Trophoblast cell (in vitro differentiated cells and primary cell): ENCODE measurements at regions not wholly inside any gene's neighbourhood (a gene's known extent, or its start where the extent isn't known, plus 50 kb on each side); places are given as distances from the start of the nearest gene placed in this dataset.

Source experiments
- DNase-seq, 2 donors: peaks; one replicate each; pipeline ENCODE4 v3.0.0-alpha.2; 2016
- H2AFZ ChIP-seq: 2 replicates; pipeline ENCODE4 v1.6.1; 2013; ENCODE audit warnings: low read length, moderate library complexity, mild to moderate bottlenecking; ENCODE audit not compliant: insufficient read depth, poor library complexity
- H2AK5ac ChIP-seq: 2 replicates; pipeline ENCODE4 v1.6.1; 2013; ENCODE audit warnings: mild to moderate bottlenecking, low read length
- H2BK120ac ChIP-seq: 2 replicates; pipeline ENCODE4 v1.6.1; 2013; ENCODE audit warnings: low read length, mild to moderate bottlenecking, moderate library complexity; ENCODE audit not compliant: insufficient read depth, poor library complexity
- H2BK12ac ChIP-seq: 2 replicates; pipeline ENCODE4 v1.6.1; 2013; ENCODE audit warnings: mild to moderate bottlenecking, low read length, moderate library complexity
- H2BK5ac ChIP-seq: 2 replicates; pipeline ENCODE4 v1.6.1; 2013; ENCODE audit warnings: low read length, low read depth, moderate library complexity, mild to moderate bottlenecking; ENCODE audit not compliant: poor library complexity
- H3K14ac ChIP-seq: 2 replicates; pipeline ENCODE4 v1.6.1; 2013; ENCODE audit warnings: mild to moderate bottlenecking, low read length
- H3K18ac ChIP-seq: 2 replicates; pipeline ENCODE4 v1.6.1; 2013; ENCODE audit warnings: mild to moderate bottlenecking, low read length
- H3K23ac ChIP-seq: 2 replicates; pipeline ENCODE4 v1.6.1; 2013; ENCODE audit warnings: low read length
- H3K27ac ChIP-seq: 2 replicates; pipeline ENCODE4 v1.5.1; 2013; ENCODE audit warnings: low read depth, mild to moderate bottlenecking, inconsistent platforms, low read length, moderate library complexity
- H3K27me3 ChIP-seq: 2 replicates; pipeline ENCODE4 v1.6.1; 2013; ENCODE audit warnings: inconsistent platforms, mild to moderate bottlenecking, low read length, moderate library complexity; ENCODE audit not compliant: insufficient read depth
- H3K36me3 ChIP-seq, 2 experiments: 1 replicate in 1 of 2; 2 replicates in 1 of 2; pipeline ENCODE4 v1.6.1; 2013; ENCODE audit warnings: low read length in 2 of 2, mild to moderate bottlenecking in 2 of 2, moderate library complexity in 1 of 2; ENCODE audit not compliant: insufficient read depth in 2 of 2, control insufficient read depth in 1 of 2
- H3K4ac ChIP-seq: 2 replicates; pipeline ENCODE4 v1.6.1; 2013; ENCODE audit warnings: low read depth, mild to moderate bottlenecking, low read length, moderate library complexity
- H3K4me1 ChIP-seq, 2 experiments: 1 replicate in 1 of 2; 2 replicates in 1 of 2; pipeline ENCODE4 v1.6.1; 2013; ENCODE audit warnings: low read length in 2 of 2, mild to moderate bottlenecking in 2 of 2, moderate library complexity in 1 of 2; ENCODE audit not compliant: insufficient read depth in 2 of 2, control insufficient read depth in 1 of 2
- H3K4me2 ChIP-seq: 2 replicates; pipeline ENCODE4 v1.6.1; 2013; ENCODE audit warnings: inconsistent platforms, mild to moderate bottlenecking, low read length, moderate library complexity
- H3K4me3 ChIP-seq: 2 replicates; pipeline ENCODE4 v1.5.1; 2013; ENCODE audit warnings: mild to moderate bottlenecking, low read depth, low read length, inconsistent platforms
- H3K79me1 ChIP-seq: one replicate; pipeline ENCODE4 v1.6.1; 2013; ENCODE audit warnings: low read length
- H3K79me2 ChIP-seq: 2 replicates; pipeline ENCODE4 v1.6.1; 2013; ENCODE audit warnings: low read length, mild to moderate bottlenecking; ENCODE audit not compliant: control insufficient read depth, insufficient read depth, poor library complexity
- H3K9ac ChIP-seq: 2 replicates; pipeline ENCODE4 v1.6.1; 2013; ENCODE audit warnings: mild to moderate bottlenecking, low read length
- H3K9me3 ChIP-seq: 2 replicates; pipeline ENCODE4 v1.6.1; 2013; ENCODE audit warnings: low read depth, mild to moderate bottlenecking, control low read depth, inconsistent platforms, low read length; ENCODE audit not compliant: insufficient read depth
- H4K12ac ChIP-seq: 2 replicates; pipeline ENCODE4 v1.6.1; 2013; ENCODE audit warnings: low read depth, mild to moderate bottlenecking, low read length, moderate library complexity
- H4K8ac ChIP-seq: 2 replicates; pipeline ENCODE4 v1.6.1; 2013; ENCODE audit warnings: low read depth, mild to moderate bottlenecking, low read length, moderate library complexity
- H4K91ac ChIP-seq: one replicate; pipeline ENCODE4 v1.6.1; 2013; ENCODE audit warnings: low read depth, mild to moderate bottlenecking, low read length, moderate library complexity
- WGBS: extraction: QIAGEN DNeasy Blood & Tissue Kit; methylation state at CpG from one replicate; pipeline ENCODE4 v1.1.7; 2013; ENCODE audit warnings: missing lambda C conversion rate; ENCODE audit not compliant: insufficient read length, insufficient coverage; ENCODE audit errors: extremely low coverage; 5-methylcytosine and 5-hydroxymethylcytosine counted together

DNA sequence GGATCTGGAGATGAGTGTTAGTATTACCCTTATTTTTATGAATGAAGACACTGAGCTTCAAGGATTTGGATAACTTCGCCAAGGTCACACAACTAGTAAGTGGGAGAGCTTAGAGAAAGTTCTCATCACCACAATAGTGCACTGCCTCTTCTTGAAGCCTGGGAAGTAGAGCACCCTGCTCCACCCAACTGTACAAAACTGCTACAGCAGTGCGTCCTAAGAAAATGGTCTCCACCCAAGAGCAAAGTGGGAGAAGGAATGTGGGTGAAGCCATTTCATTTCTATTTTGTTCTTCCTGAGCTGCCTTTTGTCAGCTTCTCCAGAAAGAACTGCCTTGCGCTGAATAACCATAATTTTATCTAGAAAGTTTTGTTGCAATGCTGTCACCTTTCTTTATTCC is 403.9 kb upstream of the FAT3 start:
- Histone ChIP-seq H3K79me2 (no peaks in the 10 kb centered on the region), H2BK12ac (no peak overlapping the region), H3K14ac (no peak overlapping the region), H2AFZ (no peak overlapping the region), H2BK120ac (no peak overlapping the region), H3K18ac (no peak overlapping the region), H3K9me3 (no peaks in the 10 kb centered on the region), H4K12ac (no peak overlapping the region), H3K79me1 (peaks cover 2% of the 10 kb centered on the region), H4K91ac (no peak overlapping the region), H4K8ac (no peak overlapping the region), H3K4me3 (no peak overlapping the region), H3K23ac (no peak overlapping the region), H3K4me2 (no peak overlapping the region), H2AK5ac (no peak overlapping the region), H3K27ac (no peak overlapping the region), H3K4me1 (peaks cover 0 to 3% of the 10 kb centered on the region in 2 experiments), H3K27me3 (no peaks in the 10 kb centered on the region), H3K4ac (no peak overlapping the region), H3K9ac (no peak overlapping the region), H2BK5ac (no peak overlapping the region), H3K36me3 (no peaks in the 10 kb centered on the region)
- WGBS, result no CpG with 5 or more reads among the region's 3 CpGs
- DNase-seq, result no peak

GRCh38 chr11:91819777-91820176 is 404.8 kb upstream of the FAT3 start:
- H3K79me1 ChIP-seq, result peaks cover 2% of the 10 kb centered on the region
- no peak overlapping the region for H3K4me2 ChIP-seq
- H3K27ac ChIP-seq, result no peak overlapping the region
- H3K9me3 ChIP-seq, result no peaks in the 10 kb centered on the region
- peak overlapping the region; percentile 28 for H4K8ac ChIP-seq
- no peak overlapping the region for H3K23ac ChIP-seq
- no peak overlapping the region for H2AK5ac ChIP-seq
- H3K4me3 ChIP-seq, result no peak overlapping the region
- no peak overlapping the region for H3K4ac ChIP-seq
- no peak overlapping the region for H2BK120ac ChIP-seq
- H3K4me1 ChIP-seq, result peaks cover 0 to 3% of the 10 kb centered on the region in 2 experiments
- no peaks in the 10 kb centered on the region for H3K36me3 ChIP-seq
- WGBS, result no CpG with 5 or more reads among the region's 1 CpG
- DNase-seq, result no peak
- no peak overlapping the region for H4K91ac ChIP-seq
- no peak overlapping the region for H3K14ac ChIP-seq
- no peak overlapping the region for H2BK5ac ChIP-seq
- H3K27me3 ChIP-seq, result no peaks in the 10 kb centered on the region
- H3K18ac ChIP-seq, result no peak overlapping the region
- H2BK12ac ChIP-seq, result peak overlapping the region; percentile 40
- H2AFZ ChIP-seq, result no peak overlapping the region
- H3K79me2 ChIP-seq, result no peaks in the 10 kb centered on the region
- H4K12ac ChIP-seq, result no peak overlapping the region
- no peak overlapping the region for H3K9ac ChIP-seq

DNA sequence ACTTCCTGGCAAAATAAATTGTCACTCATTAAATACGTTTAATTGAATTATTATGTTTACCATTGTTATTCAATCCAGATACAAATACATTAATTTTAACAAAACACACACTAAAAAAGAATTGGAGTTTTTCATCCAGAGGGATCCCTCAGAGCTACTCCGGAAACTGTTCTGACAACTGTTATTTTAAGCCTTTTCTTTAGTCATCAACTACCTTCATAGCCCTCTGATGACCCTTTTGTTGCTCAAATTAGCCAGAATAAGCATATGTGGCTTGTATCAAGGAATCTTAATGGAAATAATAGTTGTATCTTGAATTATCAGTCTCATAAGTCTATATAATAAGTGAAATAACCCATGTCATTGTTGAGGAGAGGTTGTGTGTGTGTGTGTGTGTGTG is 405.4 kb upstream of the FAT3 start:
- no peaks in the 10 kb centered on the region for H3K27me3 ChIP-seq
- H3K4ac ChIP-seq, result no peak overlapping the region
- H3K79me1 ChIP-seq, result peaks cover 2% of the 10 kb centered on the region
- no peak for DNase-seq
- no peak overlapping the region for H3K27ac ChIP-seq
- H3K36me3 ChIP-seq, result no peaks in the 10 kb centered on the region
- H3K4me3 ChIP-seq, result no peak overlapping the region
- no peak overlapping the region for H2AK5ac ChIP-seq
- peaks cover 0 to 3% of the 10 kb centered on the region in 2 experiments for H3K4me1 ChIP-seq
- H3K79me2 ChIP-seq, result no peaks in the 10 kb centered on the region
- no peak overlapping the region for H3K18ac ChIP-seq
- H2BK12ac ChIP-seq, result no peak overlapping the region
- H3K4me2 ChIP-seq, result no peak overlapping the region
- no peak overlapping the region for H2BK5ac ChIP-seq
- H2AFZ ChIP-seq, result no peak overlapping the region
- H4K91ac ChIP-seq, result no peak overlapping the region
- no CpG with 5 or more reads among the region's 2 CpGs for WGBS
- no peak overlapping the region for H2BK120ac ChIP-seq
- H3K9me3 ChIP-seq, result no peaks in the 10 kb centered on the region
- H4K12ac ChIP-seq, result no peak overlapping the region
- H3K9ac ChIP-seq, result no peak overlapping the region
- no peak overlapping the region for H4K8ac ChIP-seq
- no peak overlapping the region for H3K14ac ChIP-seq
- no peak overlapping the region for H3K23ac ChIP-seq

- no peaks in the 10 kb centered on the region for H3K36me3 ChIP-seq
- no peak overlapping the region for H3K27ac ChIP-seq
- H2AFZ ChIP-seq, result no peak overlapping the region
- WGBS, result no CpG with 5 or more reads among the region's 4 CpGs
- no peak overlapping the region for H2BK120ac ChIP-seq
- H4K12ac ChIP-seq, result no peak overlapping the region
- no peak for DNase-seq
- no peak overlapping the region for H3K9ac ChIP-seq
- no peak overlapping the region for H3K18ac ChIP-seq
- H4K8ac ChIP-seq, result no peak overlapping the region
- H2AK5ac ChIP-seq, result no peak overlapping the region
- H3K14ac ChIP-seq, result no peak overlapping the region
- H3K4me3 ChIP-seq, result no peak overlapping the region
- no peak overlapping the region for H3K4ac ChIP-seq
- H3K4me2 ChIP-seq, result no peak overlapping the region
- H3K79me1 ChIP-seq, result peaks cover 2% of the 10 kb centered on the region
- H2BK12ac ChIP-seq, result no peak overlapping the region
- H3K79me2 ChIP-seq, result no peaks in the 10 kb centered on the region
- no peak overlapping the region for H4K91ac ChIP-seq
- no peak overlapping the region for H3K23ac ChIP-seq
- no peaks in the 10 kb centered on the region for H3K9me3 ChIP-seq
- no peak overlapping the region for H2BK5ac ChIP-seq
- no peaks in the 10 kb centered on the region for H3K27me3 ChIP-seq
- H3K4me1 ChIP-seq, result peaks cover 0 to 3% of the 10 kb centered on the region in 2 experiments
Observed at GRCh38 chr11:91817996-91818395, 406.6 kb upstream of the FAT3 start.
